Naive thymus-derived CD8-positive, alpha-beta T cell (primary cell): ENCODE measurements at regions not wholly inside any gene's neighbourhood (a gene's known extent, or its start where the extent isn't known, plus 50 kb on each side); places are given as distances from the start of the nearest gene placed in this dataset.
A peak's percentile ranks its signal among the peaks of the same experiment; 100 is the strongest.
"Not testable (repeated sequence)": the region's sequence is repeated elsewhere in the genome, so short reads cannot be mapped to it uniquely, and the experiment has no call there.

Experiments
- ATAC-seq, 2 donors: fragments of 150-1000 bp; cut with Tn5 transposase in 1 of 2; sonication (Bioruptor Pico), chemical (Tn5 transposase) in 1 of 2; 1 replicate in 1 of 2; 2 replicates in 1 of 2; pipeline ENCODE4 v1.10.0; 2021; ENCODE audit warnings: mild to moderate bottlenecking in 2 of 2, moderate library complexity in 2 of 2
- POLR2A ChIA-PET: fragments of 350-600 bp; sonication (Branson Sonifier 250); formaldehyde crosslinking; loops from one replicate; lab custom pipeline; 2021; ENCODE audit warnings: antibody characterized with exemption; lab: Charles Lee
- DNase-seq, 10 donors: peaks; one replicate each; pipeline versions ENCODE4 v3.0.0 to v3.0.0-alpha.2; 2020 to 2022
- H3K27ac Mint-ChIP-seq, 10 donors: one replicate each; pipeline ENCODE4 v1.8.0; 2020 to 2022; ENCODE audit warnings: mild to moderate bottlenecking in 10 of 10, mixed read lengths in 10 of 10, moderate library complexity in 4 of 10, inconsistent platforms in 1 of 10
- H3K27me3 Mint-ChIP-seq, 5 donors: one replicate each; pipeline ENCODE4 v1.8.0; 2021 to 2022; ENCODE audit warnings: mixed read lengths in 5 of 5
- H3K36me3 Mint-ChIP-seq, 3 donors: one replicate each; pipeline ENCODE4 v1.8.0; 2020 to 2022; ENCODE audit warnings: mixed read lengths in 3 of 3, mild to moderate bottlenecking in 2 of 3, inconsistent platforms in 1 of 3
- H3K4me1 Mint-ChIP-seq, 4 donors: one replicate each; pipeline ENCODE4 v1.8.0; 2021 to 2022; ENCODE audit warnings: mixed read lengths in 4 of 4
- H3K4me3 Mint-ChIP-seq, 10 donors: one replicate each; pipeline ENCODE4 v1.8.0; 2020 to 2022; ENCODE audit warnings: mild to moderate bottlenecking in 10 of 10, mixed read lengths in 10 of 10, moderate library complexity in 6 of 10, inconsistent platforms in 1 of 10
- H3K9me3 Mint-ChIP-seq, 9 donors: one replicate each; pipeline ENCODE4 v1.8.0; 2020 to 2022; ENCODE audit warnings: mixed read lengths in 9 of 9, mild to moderate bottlenecking in 3 of 9, inconsistent platforms in 1 of 9, moderate library complexity in 1 of 9

GRCh38 chr10:62690703-62691102 is 113.8 kb upstream of the ADO start:
- ATAC-seq, result peak; percentile 23 to 33
- Mint-ChIP-seq H3K36me3 (peaks cover 0 to 9% (median 5%) of the 10 kb centered on the region in 3 donors), H3K4me3 (peak overlapping the region in 7 of 10 donors; percentile 15 to 73 (median 64)), H3K27ac (peak overlapping the region in 9 of 10 donors; percentile 15 to 86 (median 53)), H3K9me3 (peaks cover 0 to 9% (median 2%) of the 10 kb centered on the region in 9 donors), H3K27me3 (no peaks in the 10 kb centered on the region), H3K4me1 (peaks cover 18 to 71% (median 38%) of the 10 kb centered on the region in 4 donors)
- no peak for DNase-seq
- POLR2A ChIA-PET, result no interaction called here

GRCh38 chr10:62691336-62691735 is 113.2 kb upstream of the ADO start:
- peak overlapping the region in 6 of 10 donors; percentile 1 to 73 (median 37) for H3K4me3 Mint-ChIP-seq

GRCh38 chr10:62692085-62692484 is 112.4 kb upstream of the ADO start:
- Mint-ChIP-seq H3K36me3 (peaks cover 0 to 5% (median 2%) of the 10 kb centered on the region in 3 donors), H3K27ac (peak overlapping the region in 3 of 10 donors; percentile 45 to 86 (median 56)), H3K27me3 (no peaks in the 10 kb centered on the region), H3K9me3 (peaks cover 0 to 5% (median 0%) of the 10 kb centered on the region in 9 donors), H3K4me3 (peak overlapping the region in 1 of 10 donors; percentile 24), H3K4me1 (peaks cover 18 to 81% (median 38%) of the 10 kb centered on the region in 4 donors)
- POLR2A ChIA-PET, result no interaction called here
- DNase-seq (no peak), ATAC-seq (no peak)

More at GRCh38 chr10:62691336-62691735, 113.2 kb upstream of the ADO start:
- Mint-ChIP-seq H3K36me3 (peaks cover 0 to 5% (median 5%) of the 10 kb centered on the region in 3 donors), H3K27me3 (no peaks in the 10 kb centered on the region), H3K9me3 (peaks cover 0 to 9% (median 0%) of the 10 kb centered on the region in 9 donors), H3K4me1 (peaks cover 18 to 74% (median 38%) of the 10 kb centered on the region in 4 donors), H3K27ac (peak overlapping the region in 8 of 10 donors; percentile 23 to 86 (median 54))
- ATAC-seq, result no peak
- POLR2A ChIA-PET, result interaction anchor here (0.7 kb wide), 1 partner anchor 10 kb away, joined by 3 read pairs; no protein-coding TSS in a partner anchor
- DNase-seq, result no peak

GRCh38 chr10:62693306-62693705 is 111.2 kb upstream of the ADO start:
- POLR2A ChIA-PET, result no interaction called here
- DNase-seq, result no peak
- no peaks in the 10 kb centered on the region for H3K27me3 Mint-ChIP-seq
- ATAC-seq, result no peak
- peaks cover 0 to 5% (median 3%) of the 10 kb centered on the region in 3 donors for H3K36me3 Mint-ChIP-seq
- no peak overlapping the region for H3K4me3 Mint-ChIP-seq
- no peak overlapping the region for H3K27ac Mint-ChIP-seq
- H3K9me3 Mint-ChIP-seq, result peaks cover 0 to 6% (median under 1%) of the 10 kb centered on the region in 9 donors
- H3K4me1 Mint-ChIP-seq, result peaks cover 18 to 76% (median 38%) of the 10 kb centered on the region in 4 donors

DNA sequence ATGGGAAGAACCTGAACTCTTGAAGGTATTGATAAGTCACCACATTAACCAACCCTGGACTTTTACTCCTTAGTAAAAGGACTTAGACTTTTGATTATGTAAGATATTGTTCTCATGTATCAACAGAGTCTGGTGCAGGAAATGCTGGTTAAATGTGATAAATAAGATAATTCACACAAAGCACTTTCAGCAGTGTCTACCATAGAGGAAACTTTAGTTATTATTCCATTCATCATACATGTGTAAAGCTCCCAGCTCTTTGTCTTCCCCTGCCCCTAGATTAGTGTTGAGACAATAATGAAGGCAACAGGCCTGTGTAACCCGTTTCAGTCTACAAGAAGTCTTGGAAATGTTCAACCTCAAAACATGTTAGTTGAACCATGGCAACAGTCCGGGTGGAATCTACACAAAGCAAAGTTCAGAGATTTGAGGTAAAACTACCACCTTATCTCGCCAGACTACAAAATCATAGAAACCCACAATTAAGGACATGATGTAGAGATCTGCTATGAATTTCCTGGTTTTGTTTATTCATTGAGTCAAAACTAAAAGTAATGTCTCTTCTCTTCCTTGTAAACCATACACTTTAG is 109.9 kb upstream of the ADO start:
- POLR2A ChIA-PET, result no interaction called here
- H3K4me3 Mint-ChIP-seq, result no peak overlapping the region
- DNase-seq (peak in 1 of 10 donors; percentile 14), ATAC-seq (peak; percentile 42 to 71)
- peaks cover 15 to 63% (median 28%) of the 10 kb centered on the region in 4 donors for H3K4me1 Mint-ChIP-seq
- H3K27ac Mint-ChIP-seq, result peak overlapping the region in 4 of 10 donors; percentile 16 to 55 (median 40)
- H3K27me3 Mint-ChIP-seq, result peaks cover 0 to 2% (median 0%) of the 10 kb centered on the region in 5 donors
- peaks cover 0 to 17% (median 10%) of the 10 kb centered on the region in 3 donors for H3K36me3 Mint-ChIP-seq
- H3K9me3 Mint-ChIP-seq, result peaks cover under 1 to 19% (median 13%) of the 10 kb centered on the region in 9 donors

DNA sequence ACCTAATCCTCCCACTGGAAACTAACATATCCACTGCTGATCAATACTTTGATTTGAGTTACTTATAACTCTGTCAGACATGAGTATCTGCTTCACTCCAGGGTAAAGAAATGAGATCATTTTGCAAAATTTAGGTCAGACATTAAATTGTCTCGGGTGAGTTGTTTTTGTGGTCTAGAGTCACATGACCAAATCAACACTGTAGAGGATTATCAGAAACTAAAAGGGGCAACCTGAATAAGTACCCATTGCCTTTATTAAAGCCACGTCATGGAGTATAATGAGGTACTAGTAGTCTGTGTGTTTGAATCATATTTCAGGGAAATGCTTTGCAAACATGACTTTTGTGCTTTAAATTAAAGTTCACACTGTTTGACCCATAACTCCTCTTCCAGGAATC is 107.7 kb upstream of the ADO start:
- peaks cover 6 to 37% (median 18%) of the 10 kb centered on the region in 9 donors for H3K9me3 Mint-ChIP-seq
- DNase-seq (no peak), ATAC-seq (no peak)
- H3K27ac Mint-ChIP-seq, result no peak overlapping the region
- POLR2A ChIA-PET, result no interaction called here
- H3K36me3 Mint-ChIP-seq, result peaks cover 0 to 25% (median 10%) of the 10 kb centered on the region in 3 donors
- H3K27me3 Mint-ChIP-seq, result peaks cover 0 to 11% (median 0%) of the 10 kb centered on the region in 5 donors
- no peak overlapping the region for H3K4me3 Mint-ChIP-seq
- H3K4me1 Mint-ChIP-seq, result peaks cover 6 to 43% (median 14%) of the 10 kb centered on the region in 4 donors

- Mint-ChIP-seq H3K4me3 (no peak overlapping the region), H3K27ac (no peak overlapping the region), H3K9me3 (peaks cover 6 to 41% (median 18%) of the 10 kb centered on the region in 9 donors), H3K36me3 (peaks cover 0 to 25% (median 10%) of the 10 kb centered on the region in 3 donors), H3K27me3 (peaks cover 0 to 21% (median 3%) of the 10 kb centered on the region in 5 donors), H3K4me1 (peaks cover 5 to 27% (median 9%) of the 10 kb centered on the region in 4 donors)
- POLR2A ChIA-PET, result no interaction called here
- DNase-seq (no peak), ATAC-seq (no peak)
These were observed 105.4 kb upstream of the ADO start for GRCh38 chr10:62699148-62699547.

GRCh38 chr10:62704121-62704520 is 100.4 kb upstream of the ADO start:
- Mint-ChIP-seq H3K4me1 (peaks cover 0 to 12% (median 0%) of the 10 kb centered on the region in 4 donors), H3K36me3 (peaks cover 0 to 12% (median 4%) of the 10 kb centered on the region in 3 donors), H3K27me3 (peaks cover 0 to 21% (median 3%) of the 10 kb centered on the region in 5 donors), H3K27ac (peak overlapping the region in 1 of 10 donors; percentile 2), H3K9me3 (peaks cover 6 to 27% (median 10%) of the 10 kb centered on the region in 9 donors)
- DNase-seq, POLR2A ChIA-PET, ATAC-seq, H3K4me3 Mint-ChIP-seq: not testable (repeated sequence)

DNA sequence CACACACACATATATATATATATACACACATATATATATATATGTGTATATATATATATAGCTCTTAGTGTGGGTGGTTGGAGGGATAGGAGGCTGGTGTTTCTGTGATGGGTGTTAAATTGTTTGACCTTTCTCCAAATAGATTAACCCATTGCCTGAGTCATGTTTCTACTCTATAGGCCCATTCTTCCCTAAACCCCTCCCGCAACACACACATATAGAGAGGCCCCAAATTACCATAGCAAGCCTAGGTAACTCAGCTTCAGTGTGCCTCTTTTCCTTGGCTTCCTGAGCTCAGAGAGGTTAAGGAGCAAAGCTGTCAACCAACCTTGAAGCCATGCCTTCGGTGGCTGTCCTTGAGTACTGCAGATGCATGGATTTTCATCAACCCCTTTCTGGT is 98.7 kb upstream of the ADO start:
- peaks cover 0 to 15% (median 0%) of the 10 kb centered on the region in 9 donors for H3K9me3 Mint-ChIP-seq
- ATAC-seq (no peak), DNase-seq (no peak)
- H3K36me3 Mint-ChIP-seq, result peaks cover 0 to 4% (median 0%) of the 10 kb centered on the region in 3 donors
- H3K27me3 Mint-ChIP-seq, result peaks cover 4 to 20% (median 5%) of the 10 kb centered on the region in 5 donors
- no peak overlapping the region for H3K4me3 Mint-ChIP-seq
- no peak overlapping the region for H3K27ac Mint-ChIP-seq
- H3K4me1 Mint-ChIP-seq, result peaks cover 0 to 22% (median 0%) of the 10 kb centered on the region in 4 donors
- POLR2A ChIA-PET, result interaction anchor here (1.2 kb wide), 1 partner anchor 35 kb away, joined by 3 read pairs; no protein-coding TSS in a partner anchor

GRCh38 chr10:62707810-62708209 is 96.7 kb upstream of the ADO start:
- Mint-ChIP-seq H3K36me3 (peaks cover 0 to 6% (median 1%) of the 10 kb centered on the region in 3 donors), H3K9me3 (peaks cover 0 to 9% (median 0%) of the 10 kb centered on the region in 9 donors), H3K27me3 (peaks cover under 1 to 4% (median 4%) of the 10 kb centered on the region in 5 donors), H3K4me1 (peaks cover 0 to 26% (median 0%) of the 10 kb centered on the region in 4 donors), H3K4me3 (no peak overlapping the region), H3K27ac (no peak overlapping the region)
- POLR2A ChIA-PET, result no interaction called here
- ATAC-seq (no peak), DNase-seq (no peak)

GRCh38 chr10:62708569-62708968 is 96.0 kb upstream of the ADO start:
- ATAC-seq (no peak), DNase-seq (no peak)
- Mint-ChIP-seq H3K4me3 (peak overlapping the region in 1 of 10 donors; percentile 57), H3K4me1 (peaks cover 0 to 26% (median 0%) of the 10 kb centered on the region in 4 donors), H3K27ac (peak overlapping the region in 1 of 10 donors; percentile 34), H3K27me3 (peaks cover 0 to 4% (median 2%) of the 10 kb centered on the region in 5 donors), H3K36me3 (peaks cover 0 to 6% (median 1%) of the 10 kb centered on the region in 3 donors), H3K9me3 (peaks cover 0 to 9% (median 0%) of the 10 kb centered on the region in 9 donors)
- POLR2A ChIA-PET, result no interaction called here

- Mint-ChIP-seq H3K27ac (no peak overlapping the region), H3K4me3 (no peak overlapping the region), H3K27me3 (peaks cover 0 to 4% (median 2%) of the 10 kb centered on the region in 5 donors), H3K9me3 (peaks cover 0 to 9% (median 0%) of the 10 kb centered on the region in 9 donors), H3K4me1 (peaks cover 0 to 26% (median 0%) of the 10 kb centered on the region in 4 donors), H3K36me3 (peaks cover 0 to 6% (median 1%) of the 10 kb centered on the region in 3 donors)
- POLR2A ChIA-PET, result no interaction called here
- ATAC-seq (no peak), DNase-seq (no peak)
These were observed 95.3 kb upstream of the ADO start for GRCh38 chr10:62709200-62709599.

GRCh38 chr10:62710182-62710581 is 94.3 kb upstream of the ADO start:
- ATAC-seq (no peak), DNase-seq (no peak)
- H3K9me3 Mint-ChIP-seq, result peaks cover 0 to 9% (median 0%) of the 10 kb centered on the region in 9 donors
- peaks cover 0 to 6% (median 1%) of the 10 kb centered on the region in 3 donors for H3K36me3 Mint-ChIP-seq
- H3K4me1 Mint-ChIP-seq, result peaks cover 0 to 26% (median 0%) of the 10 kb centered on the region in 4 donors
- H3K27me3 Mint-ChIP-seq, result peaks cover 0 to 5% (median 2%) of the 10 kb centered on the region in 5 donors
- POLR2A ChIA-PET, result no interaction called here
- H3K4me3 Mint-ChIP-seq, result no peak overlapping the region
- no peak overlapping the region for H3K27ac Mint-ChIP-seq
